Neural cell (in vitro differentiated cells): ENCODE measurements at regions not wholly inside any gene's neighbourhood (a gene's known extent, or its start where the extent isn't known, plus 50 kb on each side); places are given as distances from the start of the nearest gene placed in this dataset.

ENCODE experiments used
- H2AFZ ChIP-seq: fragments of 200-600, 300-800 bp; sonication (generic), shearing (Covaris generic); 2 replicates; pipeline ENCODE4 v1.6.0; 2014; ENCODE audit warnings: low read depth, mild to moderate bottlenecking, antibody characterized with exemption, low read length, moderate library complexity
- H3F3A ChIP-seq: fragments of 200-600 bp; shearing (Covaris generic); 2 replicates; pipeline ENCODE4 v1.6.1; 2016; ENCODE audit warnings: mild to moderate bottlenecking, moderate library complexity, mixed read lengths, antibody characterized with exemption, low read length; ENCODE audit not compliant: insufficient read depth, poor library complexity, severe bottlenecking
- H3K27ac ChIP-seq: fragments of 200-600, 300-800 bp; sonication (generic), shearing (Covaris generic); 2 replicates; pipeline ENCODE4 v1.5.1; 2014; ENCODE audit warnings: mild to moderate bottlenecking, low read length, moderate library complexity
- H3K27me3 ChIP-seq: fragments of 300-800, 200-600 bp; sonication (generic), shearing (Covaris generic); 2 replicates; pipeline ENCODE4 v1.6.0; 2014; ENCODE audit warnings: mild to moderate bottlenecking, low read depth, low read length, moderate library complexity; ENCODE audit not compliant: insufficient read depth
- H3K36me3 ChIP-seq: fragments of 300-800, 200-600 bp; sonication (generic), shearing (Covaris generic); 2 replicates; pipeline ENCODE4 v1.5.1; 2014; ENCODE audit warnings: mild to moderate bottlenecking, antibody characterized with exemption, low read length, moderate library complexity; ENCODE audit not compliant: insufficient read depth
- H3K4me2 ChIP-seq: fragments of 300-800, 200-600 bp; sonication (generic), shearing (Covaris generic); 2 replicates; pipeline ENCODE4 v1.6.0; 2014; ENCODE audit warnings: mild to moderate bottlenecking, low read length
- H3K4me3 ChIP-seq: fragments of 300-800, 200-600 bp; sonication (generic), shearing (Covaris generic); 2 replicates; pipeline ENCODE4 v1.5.1; 2014; ENCODE audit warnings: mild to moderate bottlenecking, low read length, moderate library complexity
- H3K79me2 ChIP-seq: fragments of 200-600 bp; shearing (Covaris generic); replicated peaks from 2 replicates; pipeline ENCODE4 v1.6.0; 2014; ENCODE audit warnings: mild to moderate bottlenecking, low read length, moderate library complexity; ENCODE audit not compliant: insufficient read depth
- H3K9ac ChIP-seq: fragments of 300-800, 200-600 bp; sonication (generic), shearing (Covaris generic); 2 replicates; pipeline ENCODE4 v1.6.1; 2016; ENCODE audit warnings: mild to moderate bottlenecking, low read length, mixed read lengths
- H3K9me2 ChIP-seq: fragments of 200-600 bp; shearing (Covaris generic); 2 replicates; pipeline ENCODE4 v1.6.1; 2016; ENCODE audit warnings: mild to moderate bottlenecking, low read length, mixed read lengths; ENCODE audit not compliant: insufficient read depth
- H3K9me3 ChIP-seq: fragments of 200-600, 300-800 bp; sonication (generic), shearing (Covaris generic); 2 replicates; pipeline ENCODE4 v1.6.1; 2016; ENCODE audit warnings: mild to moderate bottlenecking, mixed run types, low read length, moderate library complexity, mixed read lengths
- H4K20me1 ChIP-seq: fragments of 200-600 bp; shearing (Covaris generic); 2 replicates; pipeline ENCODE4 v1.6.1; 2016; ENCODE audit warnings: mild to moderate bottlenecking, mixed run types; ENCODE audit not compliant: insufficient read depth
- CTCF ChIP-seq: fragments of 450-650 bp; IDR thresholded peaks from 2 replicates; pipeline ENCODE4 v1.5.1; 2014; ENCODE audit warnings: antibody characterized with exemption, mild to moderate bottlenecking, moderate library complexity; ENCODE audit not compliant: poor library complexity, severe bottlenecking
- EP300 ChIP-seq: fragments of 450-650 bp; conservative IDR thresholded peaks from 2 replicates; pipeline ENCODE4 v1.6.1; 2014; ENCODE audit warnings: antibody characterized with exemption, mild to moderate bottlenecking, moderate library complexity; ENCODE audit not compliant: poor library complexity, severe bottlenecking
- EZH2 ChIP-seq: fragments of 200-600, 300-800 bp; shearing (Covaris generic), sonication (generic); IDR thresholded peaks from 2 replicates; pipeline ENCODE4 v1.6.1; 2014; ENCODE audit warnings: antibody characterized with exemption, low read length, borderline replicate concordance, mild to moderate bottlenecking; ENCODE audit not compliant: insufficient read depth, poor library complexity, severe bottlenecking
- MXI1 ChIP-seq: fragments of 450-650 bp; conservative IDR thresholded peaks from 2 replicates; pipeline ENCODE4 v1.6.1; 2014; ENCODE audit warnings: antibody characterized with exemption, mild to moderate bottlenecking; ENCODE audit not compliant: poor library complexity, severe bottlenecking
- POLR2AphosphoS5 ChIP-seq: IDR thresholded peaks from 2 replicates; pipeline ENCODE4 v1.6.1; 2012
- RAD21 ChIP-seq: fragments of 450-650 bp; conservative IDR thresholded peaks from 2 replicates; pipeline ENCODE4 v1.6.1; 2014; ENCODE audit warnings: antibody characterized with exemption, mild to moderate bottlenecking, moderate library complexity
- REST ChIP-seq: IDR thresholded peaks from 2 replicates; pipeline ENCODE4 v1.6.1; 2012; ENCODE audit warnings: borderline replicate concordance
- SMC3 ChIP-seq: fragments of 450-650 bp; conservative IDR thresholded peaks from 2 replicates; pipeline ENCODE4 v1.6.1; 2014; ENCODE audit warnings: antibody characterized with exemption, mild to moderate bottlenecking, moderate library complexity; ENCODE audit not compliant: poor library complexity
- TAF1 ChIP-seq: IDR thresholded peaks from 2 replicates; pipeline ENCODE4 v1.6.1; 2012; ENCODE audit warnings: low read depth

- no peak overlapping the region for H3K4me2 ChIP-seq
- no peaks in the 10 kb centered on the region for H3K9me3 ChIP-seq
- no peak overlapping the region for H2AFZ ChIP-seq
- H4K20me1 ChIP-seq, result no peaks in the 10 kb centered on the region
- H3K79me2 ChIP-seq, result no peaks in the 10 kb centered on the region
- H3K36me3 ChIP-seq, result no peaks in the 10 kb centered on the region
- H3K9me2 ChIP-seq, result no peaks in the 10 kb centered on the region
- H3K4me3 ChIP-seq, result no peak overlapping the region
- H3K27ac ChIP-seq, result no peak overlapping the region
- H3K9ac ChIP-seq, result no peak overlapping the region
- no peaks in the 10 kb centered on the region for H3K27me3 ChIP-seq
- no peak for TF ChIP-seq RAD21
- TF ChIP-seq POLR2AphosphoS5, result no peak
- no peak for TF ChIP-seq MXI1
- TF ChIP-seq CTCF, result no peak
- no peak for TF ChIP-seq TAF1
- no peak for TF ChIP-seq SMC3
- no peak for TF ChIP-seq REST
- no peak for TF ChIP-seq EZH2
- TF ChIP-seq EP300, result no peak
- H3F3A ChIP-seq, result no peaks in the 10 kb centered on the region
Observed at GRCh38 chr4:180152831-180153230, 2090.4 kb upstream of the TENM3 start.

- H3K4me2 ChIP-seq, result no peak overlapping the region
- H2AFZ ChIP-seq, result no peak overlapping the region
- no peak overlapping the region for H3K9ac ChIP-seq
- H3K4me3 ChIP-seq, result no peak overlapping the region
- no peaks in the 10 kb centered on the region for H3K9me3 ChIP-seq
- H3K36me3 ChIP-seq, result no peaks in the 10 kb centered on the region
- no peaks in the 10 kb centered on the region for H3K27me3 ChIP-seq
- H4K20me1 ChIP-seq, result no peaks in the 10 kb centered on the region
- no peak overlapping the region for H3K27ac ChIP-seq
- no peak for TF ChIP-seq TAF1
- no peak for TF ChIP-seq MXI1
- no peak for TF ChIP-seq SMC3
- TF ChIP-seq REST, result no peak
- TF ChIP-seq CTCF, result no peak
- no peak for TF ChIP-seq EP300
- TF ChIP-seq EZH2, result no peak
- no peak for TF ChIP-seq POLR2AphosphoS5
- no peak for TF ChIP-seq RAD21
- H3F3A ChIP-seq, result no peaks in the 10 kb centered on the region
- no peaks in the 10 kb centered on the region for H3K79me2 ChIP-seq
- no peaks in the 10 kb centered on the region for H3K9me2 ChIP-seq
Observed at GRCh38 chr4:180153587-180153986, 2089.6 kb upstream of the TENM3 start.
